ENCODE measurements at regions not wholly inside any gene's neighbourhood (a gene's known extent, or its start where the extent isn't known, plus 50 kb on each side); places are given as distances from the start of the nearest gene placed in this dataset.
A peak's percentile ranks its signal among the peaks of the same experiment; 100 is the strongest.

DNA sequence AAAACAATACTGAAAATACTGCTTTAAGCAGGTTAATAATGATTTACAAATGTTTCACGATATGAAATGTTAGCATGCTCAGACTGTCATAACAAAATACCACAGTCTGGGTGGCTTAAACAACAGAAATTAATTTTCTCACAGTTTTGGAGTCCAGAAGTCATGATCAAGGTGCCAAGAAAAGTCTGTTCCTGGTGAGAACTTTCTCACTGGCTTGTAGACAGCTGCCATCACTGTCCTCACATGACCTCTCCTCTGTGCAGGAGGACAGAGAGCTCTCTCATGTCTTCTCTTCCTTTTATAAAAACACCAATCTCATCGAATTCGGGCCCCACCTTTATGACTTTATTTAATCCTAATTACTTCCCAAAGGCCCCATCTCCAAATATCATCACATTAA is 426.7 kb downstream of the KLHL13 start:
- WGBS (ENCODE audit: insufficient coverage): no CpG with 5 or more reads among the region's 3 CpGs
- Histone ChIP-seq H3K27me3 (ENCODE audit: control insufficient read depth, insufficient read depth, low read length) (no peaks in the 10 kb centered on the region), H3K36me3 (ENCODE audit: control insufficient read depth, insufficient read depth, low read length) (no peaks in the 10 kb centered on the region), H3K27ac (ENCODE audit: low read length) (no peak overlapping the region), H3K9me3 (replicated peaks; ENCODE audit: control insufficient read depth, low read depth, low read length) (no peaks in the 10 kb centered on the region), H3K4me1 (ENCODE audit: control insufficient read depth, insufficient read depth, low read length) (no peaks in the 10 kb centered on the region), H3K4me3 (ENCODE audit: low read length) (no peak overlapping the region)
- peak; percentile 12 for DNase-seq

DNA sequence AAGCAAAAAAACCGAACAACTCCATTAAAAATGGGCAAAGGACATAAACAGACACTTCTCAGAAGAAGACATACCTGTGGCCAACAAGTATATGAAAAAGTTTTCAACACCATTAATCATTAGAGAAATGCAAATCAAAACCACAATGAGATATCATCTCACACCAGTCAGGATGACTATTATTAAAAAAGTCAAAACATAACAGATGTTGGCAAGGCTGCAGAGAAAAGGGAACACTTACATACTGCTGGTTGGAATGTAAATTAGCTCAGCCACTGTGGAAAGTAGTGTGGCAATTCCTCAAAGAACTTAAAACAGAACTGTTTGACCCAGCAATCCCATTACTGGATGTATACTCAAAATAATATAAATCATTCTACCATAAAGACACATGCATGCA is 436.3 kb downstream of the KLHL13 start:
- no CpG with 5 or more reads among the region's 1 CpG for WGBS (ENCODE audit: insufficient coverage)
- Histone ChIP-seq H3K4me3 (ENCODE audit: low read length) (no peak overlapping the region), H3K9me3 (replicated peaks; ENCODE audit: control insufficient read depth, low read depth, low read length) (no peaks in the 10 kb centered on the region), H3K27ac (ENCODE audit: low read length) (no peak overlapping the region), H3K36me3 (ENCODE audit: control insufficient read depth, insufficient read depth, low read length) (no peaks in the 10 kb centered on the region), H3K4me1 (ENCODE audit: control insufficient read depth, insufficient read depth, low read length) (no peaks in the 10 kb centered on the region), H3K27me3 (ENCODE audit: control insufficient read depth, insufficient read depth, low read length) (no peaks in the 10 kb centered on the region)
- DNase-seq: peak; percentile 1

- H3K9me3 ChIP-seq (replicated peaks; ENCODE audit: control insufficient read depth, low read depth, low read length): no peaks in the 10 kb centered on the region
Observed at GRCh38 chrX:117653396-117653795, 463.2 kb downstream of the KLHL13 start.

GRCh38 chrX:117645639-117646038 is 471.0 kb downstream of the KLHL13 start:
- Histone ChIP-seq H3K4me1 (ENCODE audit: control insufficient read depth, insufficient read depth, low read length) (no peaks in the 10 kb centered on the region), H3K4me3 (ENCODE audit: low read length) (no peak overlapping the region), H3K27ac (ENCODE audit: low read length) (no peak overlapping the region), H3K36me3 (ENCODE audit: control insufficient read depth, insufficient read depth, low read length) (no peaks in the 10 kb centered on the region), H3K9me3 (replicated peaks; ENCODE audit: control insufficient read depth, low read depth, low read length) (no peaks in the 10 kb centered on the region), H3K27me3 (ENCODE audit: control insufficient read depth, insufficient read depth, low read length) (no peaks in the 10 kb centered on the region)
- WGBS (ENCODE audit: insufficient coverage): 13% methylated on average over 1 of the region's 1 CpG
- no peak for DNase-seq

More at GRCh38 chrX:117653396-117653795, 463.2 kb downstream of the KLHL13 start:
- DNase-seq: no peak
- no peaks in the 10 kb centered on the region for H3K27me3 ChIP-seq (ENCODE audit: control insufficient read depth, insufficient read depth, low read length)
- no peak overlapping the region for H3K4me3 ChIP-seq (ENCODE audit: low read length)
- no peaks in the 10 kb centered on the region for H3K4me1 ChIP-seq (ENCODE audit: control insufficient read depth, insufficient read depth, low read length)
- no peak overlapping the region for H3K27ac ChIP-seq (ENCODE audit: low read length)
- no peaks in the 10 kb centered on the region for H3K36me3 ChIP-seq (ENCODE audit: control insufficient read depth, insufficient read depth, low read length)

GRCh38 chrX:117641913-117642656 is 474.5 kb downstream of the KLHL13 start:
- no peak overlapping the region for H3K27ac ChIP-seq (ENCODE audit: low read length)
- H3K9me3 ChIP-seq (replicated peaks; ENCODE audit: control insufficient read depth, low read depth, low read length): no peaks in the 10 kb centered on the region
- H3K27me3 ChIP-seq (ENCODE audit: control insufficient read depth, insufficient read depth, low read length): no peaks in the 10 kb centered on the region
- no peak for DNase-seq
- WGBS (ENCODE audit: insufficient coverage): 54% methylated on average over 2 of the region's 6 CpGs
- no peaks in the 10 kb centered on the region for H3K4me1 ChIP-seq (ENCODE audit: control insufficient read depth, insufficient read depth, low read length)
- H3K36me3 ChIP-seq (ENCODE audit: control insufficient read depth, insufficient read depth, low read length): no peaks in the 10 kb centered on the region
- H3K4me3 ChIP-seq (ENCODE audit: low read length): no peak overlapping the region

GRCh38 chrX:117636826-117637225 is 479.8 kb downstream of the KLHL13 start:
- no peaks in the 10 kb centered on the region for H3K9me3 ChIP-seq (replicated peaks; ENCODE audit: control insufficient read depth, low read depth, low read length)
- H3K27me3 ChIP-seq (ENCODE audit: control insufficient read depth, insufficient read depth, low read length): no peaks in the 10 kb centered on the region
- H3K27ac ChIP-seq (ENCODE audit: low read length): no peak overlapping the region
- no peak overlapping the region for H3K4me3 ChIP-seq (ENCODE audit: low read length)
- WGBS (ENCODE audit: insufficient coverage): no CpG with 5 or more reads among the region's 1 CpG
- H3K36me3 ChIP-seq (ENCODE audit: control insufficient read depth, insufficient read depth, low read length): no peaks in the 10 kb centered on the region
- DNase-seq: no peak
- H3K4me1 ChIP-seq (ENCODE audit: control insufficient read depth, insufficient read depth, low read length): no peaks in the 10 kb centered on the region

DNA sequence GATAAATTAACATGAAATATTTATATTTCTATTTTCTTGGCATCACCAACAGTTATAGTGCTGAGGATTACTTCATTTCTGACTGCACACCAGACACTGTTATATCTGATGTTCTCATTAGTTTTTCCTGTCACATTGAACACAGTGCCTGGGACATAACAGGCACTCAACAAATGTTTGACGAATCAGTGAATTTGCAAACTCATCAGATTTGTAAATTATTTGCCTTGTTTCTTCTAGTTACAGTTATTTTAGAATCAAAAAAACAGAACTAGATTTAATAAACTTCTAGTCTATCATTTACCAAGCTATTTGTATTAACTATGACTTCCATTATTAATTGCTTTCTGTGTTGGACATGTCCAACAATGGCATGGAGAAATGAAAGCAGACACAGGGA is 483.3 kb downstream of the KLHL13 start:
- no peaks in the 10 kb centered on the region for H3K9me3 ChIP-seq (replicated peaks; ENCODE audit: control insufficient read depth, low read depth, low read length)

DNA sequence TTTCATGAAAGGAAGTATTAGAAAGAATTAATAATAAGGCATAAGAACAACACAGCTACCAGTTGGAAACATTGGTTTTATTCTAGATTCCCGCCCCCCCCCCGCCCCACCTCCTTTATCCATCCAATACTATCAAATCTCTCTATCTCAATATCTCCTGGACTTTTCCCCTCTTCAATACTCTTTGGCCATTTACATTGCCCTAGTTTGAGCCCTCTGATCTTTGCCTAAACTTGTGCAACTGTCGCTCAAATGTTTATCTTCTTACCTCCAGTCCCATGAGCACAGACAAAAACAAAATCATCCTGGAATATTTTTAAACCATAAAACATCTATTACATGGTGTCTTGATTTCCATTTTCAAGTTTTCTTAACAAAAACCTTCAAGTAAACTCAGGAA is 488.2 kb downstream of the KLHL13 start:
- Histone ChIP-seq H3K27ac (ENCODE audit: low read length) (no peak overlapping the region), H3K27me3 (ENCODE audit: control insufficient read depth, insufficient read depth, low read length) (no peaks in the 10 kb centered on the region), H3K36me3 (ENCODE audit: control insufficient read depth, insufficient read depth, low read length) (no peaks in the 10 kb centered on the region), H3K4me3 (ENCODE audit: low read length) (no peak overlapping the region), H3K4me1 (ENCODE audit: control insufficient read depth, insufficient read depth, low read length) (no peaks in the 10 kb centered on the region), H3K9me3 (replicated peaks; ENCODE audit: control insufficient read depth, low read depth, low read length) (no peaks in the 10 kb centered on the region)
- no peak for DNase-seq
- WGBS (ENCODE audit: insufficient coverage): 28% methylated on average over 2 of the region's 3 CpGs

More for the DNA sequence above, 483.3 kb downstream of the KLHL13 start:
- DNase-seq: no peak
- WGBS (ENCODE audit: insufficient coverage): no CpG with 5 or more reads among the region's 1 CpG
- Histone ChIP-seq H3K27me3 (ENCODE audit: control insufficient read depth, insufficient read depth, low read length) (no peaks in the 10 kb centered on the region), H3K36me3 (ENCODE audit: control insufficient read depth, insufficient read depth, low read length) (no peaks in the 10 kb centered on the region), H3K27ac (ENCODE audit: low read length) (no peak overlapping the region), H3K4me3 (ENCODE audit: low read length) (no peak overlapping the region), H3K4me1 (ENCODE audit: control insufficient read depth, insufficient read depth, low read length) (no peaks in the 10 kb centered on the region)

GRCh38 chrX:117610806-117611205 is 505.8 kb downstream of the KLHL13 start:
- peak; percentile 2 for DNase-seq
- Histone ChIP-seq H3K9me3 (replicated peaks; ENCODE audit: control insufficient read depth, low read depth, low read length) (peaks cover 1% of the 10 kb centered on the region), H3K4me3 (ENCODE audit: low read length) (no peak overlapping the region), H3K27me3 (ENCODE audit: control insufficient read depth, insufficient read depth, low read length) (no peaks in the 10 kb centered on the region), H3K4me1 (ENCODE audit: control insufficient read depth, insufficient read depth, low read length) (no peaks in the 10 kb centered on the region), H3K36me3 (ENCODE audit: control insufficient read depth, insufficient read depth, low read length) (no peaks in the 10 kb centered on the region), H3K27ac (ENCODE audit: low read length) (no peak overlapping the region)
- 20% methylated on average over 1 of the region's 3 CpGs for WGBS (ENCODE audit: insufficient coverage)

GRCh38 chrX:117610049-117610448 is 506.6 kb downstream of the KLHL13 start:
- Histone ChIP-seq H3K4me1 (ENCODE audit: control insufficient read depth, insufficient read depth, low read length) (no peaks in the 10 kb centered on the region), H3K36me3 (ENCODE audit: control insufficient read depth, insufficient read depth, low read length) (no peaks in the 10 kb centered on the region), H3K4me3 (ENCODE audit: low read length) (no peak overlapping the region), H3K9me3 (replicated peaks; ENCODE audit: control insufficient read depth, low read depth, low read length) (peaks cover 6% of the 10 kb centered on the region), H3K27ac (ENCODE audit: low read length) (no peak overlapping the region), H3K27me3 (ENCODE audit: control insufficient read depth, insufficient read depth, low read length) (no peaks in the 10 kb centered on the region)
- DNase-seq: no peak
- WGBS (ENCODE audit: insufficient coverage): 86% methylated on average over 2 of the region's 3 CpGs

DNA sequence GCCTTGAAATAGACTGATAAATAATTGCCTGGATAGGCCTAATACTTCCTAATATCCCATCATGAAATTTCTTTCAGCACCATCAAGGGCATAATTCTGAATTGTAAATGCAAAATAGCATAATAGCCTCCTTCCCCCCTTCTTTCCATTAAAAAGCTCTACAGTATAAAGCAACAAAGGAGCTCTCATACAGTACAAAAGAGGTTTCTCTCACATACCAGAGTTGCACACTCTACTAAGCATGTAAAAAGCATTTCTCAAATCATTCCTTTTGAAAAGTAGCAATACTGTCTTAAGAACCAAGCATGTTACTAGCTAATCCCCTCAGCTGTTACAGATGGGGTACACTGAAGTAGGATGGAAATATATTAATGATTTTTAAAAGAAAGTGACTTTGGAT is 509.0 kb downstream of the KLHL13 start:
- H3K4me3 ChIP-seq (ENCODE audit: low read length): no peak overlapping the region
- H3K9me3 ChIP-seq (replicated peaks; ENCODE audit: control insufficient read depth, low read depth, low read length): peaks cover 8% of the 10 kb centered on the region
- H3K27me3 ChIP-seq (ENCODE audit: control insufficient read depth, insufficient read depth, low read length): no peaks in the 10 kb centered on the region
- H3K4me1 ChIP-seq (ENCODE audit: control insufficient read depth, insufficient read depth, low read length): no peaks in the 10 kb centered on the region
- DNase-seq: no peak
- H3K36me3 ChIP-seq (ENCODE audit: control insufficient read depth, insufficient read depth, low read length): no peaks in the 10 kb centered on the region
- no peak overlapping the region for H3K27ac ChIP-seq (ENCODE audit: low read length)

All from muscle of leg (tissue), 3 donors.